ENCODE measurements at regions not wholly inside any gene's neighbourhood (a gene's known extent, or its start where the extent isn't known, plus 50 kb on each side); places are given as distances from the start of the nearest gene placed in this dataset.

DNA sequence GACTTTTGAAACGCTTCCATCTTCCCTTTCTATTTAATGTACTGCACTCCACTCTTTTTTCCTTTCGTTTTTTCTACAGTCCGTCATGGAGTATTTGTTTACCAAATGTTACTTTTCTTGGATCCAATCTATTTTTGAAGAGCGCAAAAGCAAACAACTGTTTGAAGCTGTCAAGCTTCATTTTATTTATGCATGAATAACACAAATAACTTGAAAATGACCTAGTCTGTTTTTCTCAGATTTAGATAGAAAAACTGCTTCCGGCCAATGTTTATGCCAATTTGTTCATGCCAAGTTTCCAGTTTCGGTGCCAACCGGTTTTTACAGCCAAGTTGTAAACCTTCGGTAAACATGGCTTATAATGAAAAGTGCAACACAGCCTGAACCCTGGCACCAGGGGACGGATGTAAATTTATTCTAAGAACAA lies 150.9 kb upstream of the KLF6 start:
- no peak for TF ChIP-seq CTCF (IDR thresholded peaks at IDR 0.05 in 8 of 11, conservative IDR thresholded peaks at IDR 0.05 in 3 of 11)
- no peak for TF ChIP-seq POLR2A (IDR thresholded peaks at IDR 0.05)
